Hematopoietic multipotent progenitor cell treated with erythropoietin and hydrocortisone succinate and interleukin-3 and kit ligand, for 15 days (in vitro differentiated cells): ENCODE measurements at regions not wholly inside any gene's neighbourhood (a gene's known extent, or its start where the extent isn't known, plus 50 kb on each side); places are given as distances from the start of the nearest gene placed in this dataset.
"Not testable (repeated sequence)": the region's sequence is repeated elsewhere in the genome, so short reads cannot be mapped to it uniquely, and the experiment has no call there.

Experiments
- DNase-seq: peaks from one replicate; pipeline ENCODE4 v3.0.0-alpha.2; 2015; ENCODE audit warnings: low spot score

DNA sequence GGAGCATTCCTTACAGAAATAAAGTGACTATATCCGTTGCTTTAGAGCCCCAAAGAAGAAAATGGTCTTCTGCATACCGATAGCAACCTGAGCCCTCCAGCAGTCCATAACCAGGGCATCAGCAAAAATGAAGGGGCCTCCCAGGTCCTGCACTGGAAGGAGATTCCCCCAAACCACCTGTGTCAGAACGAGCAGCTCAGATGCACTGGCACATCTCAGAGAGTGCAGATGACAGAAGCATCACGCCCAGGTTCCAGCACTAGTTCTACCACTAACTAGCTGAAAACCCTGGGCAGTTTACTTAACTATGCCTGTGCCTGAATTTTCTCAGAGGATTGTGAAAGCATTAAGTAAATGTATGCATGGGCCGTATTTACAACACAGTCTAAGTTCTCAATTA lies 466.7 kb upstream of the MYT1L start:
- DNase-seq = no peak

DNA sequence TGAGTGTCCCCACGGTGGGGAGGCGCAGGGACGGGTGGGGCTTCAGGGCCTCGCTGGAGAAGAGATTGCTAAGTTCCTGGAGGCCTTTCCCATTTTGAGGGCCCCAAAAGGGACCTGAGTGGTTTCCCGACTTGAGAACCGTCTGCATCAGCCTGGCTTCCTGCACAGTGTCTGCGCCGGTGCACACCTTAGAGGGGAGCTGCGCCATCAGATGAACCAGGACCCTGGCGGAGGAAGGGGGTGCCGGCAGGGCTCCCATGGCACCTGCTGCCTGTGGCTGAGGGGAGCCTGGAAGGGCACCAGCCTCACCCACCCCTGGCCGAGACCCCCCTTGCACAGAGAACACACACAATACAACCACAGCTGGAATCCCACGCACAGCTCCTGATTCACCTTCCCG lies 465.1 kb upstream of the MYT1L start:
- DNase-seq = no peak

DNA sequence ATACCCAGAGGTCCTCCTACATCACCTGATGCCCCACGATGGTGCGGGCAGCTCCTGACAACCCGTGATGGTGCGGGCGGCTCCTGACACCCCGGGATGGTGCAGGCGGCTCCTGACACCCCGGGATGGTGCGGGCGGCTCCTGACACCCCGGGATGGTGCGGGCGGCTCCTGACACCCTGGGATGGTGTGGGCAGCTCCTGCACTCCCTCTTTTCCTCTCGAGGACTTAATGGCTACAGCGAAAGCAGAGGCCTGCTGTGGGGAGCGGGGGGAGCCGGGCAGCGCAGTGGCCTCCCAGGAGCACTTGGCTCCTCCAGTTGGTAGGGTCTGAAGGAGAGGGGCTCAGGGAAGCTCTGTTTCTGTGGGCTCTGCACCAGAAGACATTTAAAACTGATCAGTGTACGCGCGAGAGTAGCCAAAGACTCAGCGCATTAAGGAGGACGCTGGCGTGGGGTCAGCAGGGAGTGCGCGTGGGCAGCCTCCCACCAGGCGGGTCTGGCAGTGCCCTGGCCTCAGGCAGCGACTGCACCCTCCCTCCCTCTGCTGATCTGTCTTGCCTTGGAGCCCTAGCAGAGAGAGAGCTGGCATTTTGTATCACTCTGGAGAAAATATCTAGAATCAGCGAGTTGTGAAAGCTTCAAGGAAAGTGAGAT lies 464.5 kb upstream of the MYT1L start:
- DNase-seq = no peak

DNA sequence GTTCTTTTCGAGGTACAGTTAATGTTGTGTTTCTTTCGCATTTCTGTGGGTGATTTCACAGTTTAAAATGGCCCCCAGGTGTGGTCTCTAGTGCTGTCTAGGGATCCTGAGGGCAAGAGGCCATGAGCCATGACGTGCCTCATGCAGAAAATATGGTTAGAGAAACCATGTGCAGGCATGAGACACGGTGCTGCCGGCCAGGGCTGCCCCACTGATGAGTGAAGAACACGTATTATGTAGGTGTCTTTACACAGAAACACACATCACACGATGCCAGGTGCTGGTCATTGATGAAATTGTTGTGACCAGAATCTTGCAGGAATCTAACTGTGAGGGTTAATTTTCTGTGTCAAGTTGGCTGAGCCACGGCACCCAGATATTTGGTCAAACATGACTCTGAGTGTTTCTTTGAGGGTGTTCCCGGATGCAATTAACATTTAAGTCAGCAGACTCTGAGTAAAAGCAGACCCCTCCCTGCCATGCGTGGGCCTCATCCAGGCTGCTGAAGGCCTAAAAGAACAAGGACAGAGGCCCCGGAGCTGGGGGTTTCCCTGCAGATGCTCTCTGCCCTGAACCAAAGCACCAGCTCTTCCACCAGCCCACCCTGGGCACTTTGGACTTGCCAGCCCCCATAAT lies 463.0 kb upstream of the MYT1L start:
- no peak for DNase-seq

DNA sequence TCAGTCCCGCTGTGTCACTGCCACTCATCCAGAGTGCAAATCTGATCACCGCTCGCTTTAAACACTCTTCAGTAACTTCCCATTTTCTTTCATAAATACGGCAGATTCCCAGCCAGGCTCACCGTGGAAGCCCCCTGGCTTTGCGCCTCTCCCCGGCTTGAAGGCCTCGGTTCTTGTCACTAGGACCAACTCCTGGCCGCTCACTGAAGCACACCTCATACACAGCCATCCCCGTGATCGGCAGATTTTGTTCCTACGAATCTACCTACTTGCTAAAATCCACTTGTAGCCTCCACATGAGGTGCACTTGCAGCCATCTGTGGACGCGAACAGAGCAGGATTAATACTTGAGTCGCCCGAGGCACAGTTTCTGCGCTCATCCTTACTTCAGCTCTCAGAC lies 462.4 kb upstream of the MYT1L start:
- DNase-seq = no peak

DNA sequence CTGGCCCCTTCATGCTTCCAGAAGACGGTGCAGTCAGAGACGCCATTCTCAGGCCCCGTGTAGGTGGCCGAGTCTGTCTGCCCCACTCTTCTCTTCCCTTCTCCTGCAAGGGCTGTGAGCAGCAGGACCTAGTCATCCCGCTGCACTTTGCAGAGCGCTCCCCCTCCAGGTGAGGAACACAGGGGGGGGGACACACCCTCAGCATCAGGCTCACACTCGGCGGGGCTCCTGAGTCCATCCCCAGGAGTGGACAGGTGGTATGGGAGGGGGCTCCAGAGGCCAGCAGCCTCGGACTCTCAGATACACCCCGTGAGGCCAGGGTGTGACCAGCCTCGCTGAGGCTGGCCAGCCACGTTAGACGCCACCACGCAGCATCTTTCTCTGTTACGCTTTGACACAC lies 460.5 kb upstream of the MYT1L start:
- DNase-seq = no peak

DNA sequence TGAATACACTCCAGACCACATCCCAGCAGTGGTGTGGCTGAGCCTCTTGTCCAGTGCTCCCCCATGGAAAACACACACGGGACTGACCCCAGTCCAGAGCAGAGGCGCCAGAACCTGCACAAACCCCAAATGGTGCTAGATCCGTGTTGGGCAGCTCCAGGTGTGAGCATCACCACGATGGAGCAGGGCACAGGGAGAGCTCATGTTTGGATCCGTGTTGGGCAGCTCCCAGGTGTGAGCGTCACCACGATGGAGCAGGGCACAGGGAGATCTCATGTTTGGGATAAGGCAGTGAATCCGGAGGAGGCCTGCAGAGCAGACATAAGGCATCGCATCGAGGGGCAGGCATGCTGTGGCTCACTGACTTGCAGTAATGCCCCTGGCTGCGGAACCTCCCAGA lies 460.0 kb upstream of the MYT1L start:
- no peak for DNase-seq

DNA sequence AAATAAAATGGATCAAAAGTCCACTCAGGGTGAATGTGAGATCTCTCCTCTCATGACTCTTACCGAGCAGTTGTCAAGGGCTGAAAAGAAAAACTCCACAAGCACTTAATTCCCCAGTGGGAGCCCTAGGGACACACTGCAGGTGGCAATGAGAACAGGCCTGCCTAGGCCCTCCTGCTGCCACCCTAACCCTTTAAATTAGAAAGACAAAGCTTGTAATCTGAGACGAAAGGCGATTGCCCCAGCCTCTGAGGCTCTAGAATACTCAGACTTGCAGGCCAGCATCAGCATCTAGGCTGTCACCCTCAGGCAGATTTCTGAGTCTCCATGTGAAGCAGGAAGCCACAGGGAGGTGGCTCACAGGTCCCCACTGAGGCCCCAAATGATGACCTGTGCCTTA lies 457.0 kb upstream of the MYT1L start:
- no peak for DNase-seq

DNA sequence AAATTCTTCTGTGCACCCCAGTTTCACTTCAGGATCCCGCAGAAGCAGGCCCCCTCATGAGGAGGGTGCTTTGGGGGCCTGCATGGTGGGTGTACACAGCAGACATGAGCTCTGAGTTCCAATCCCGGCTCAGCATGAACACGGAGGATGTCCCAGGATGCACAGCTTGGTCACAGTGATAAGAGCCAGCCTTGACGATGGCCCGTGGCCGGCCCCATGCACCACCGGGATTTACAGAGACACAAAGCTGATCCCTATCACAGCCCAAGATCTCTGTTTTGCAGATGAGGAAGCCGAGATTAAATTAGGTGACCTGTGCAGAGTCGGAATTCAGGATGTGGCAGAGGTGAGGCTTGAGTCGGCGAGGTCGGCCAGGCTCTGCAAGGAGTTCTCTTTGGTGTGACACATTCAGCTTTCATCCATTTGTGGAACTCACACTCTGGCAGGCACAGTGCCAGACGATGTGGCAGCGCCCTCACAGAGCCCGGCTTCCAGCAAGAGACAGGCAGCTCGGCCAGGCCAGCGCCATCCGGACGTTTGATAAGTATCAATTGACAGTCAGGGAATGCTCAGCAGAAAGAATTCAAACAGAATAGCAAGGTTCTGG lies 456.3 kb upstream of the MYT1L start:
- no peak for DNase-seq

DNA sequence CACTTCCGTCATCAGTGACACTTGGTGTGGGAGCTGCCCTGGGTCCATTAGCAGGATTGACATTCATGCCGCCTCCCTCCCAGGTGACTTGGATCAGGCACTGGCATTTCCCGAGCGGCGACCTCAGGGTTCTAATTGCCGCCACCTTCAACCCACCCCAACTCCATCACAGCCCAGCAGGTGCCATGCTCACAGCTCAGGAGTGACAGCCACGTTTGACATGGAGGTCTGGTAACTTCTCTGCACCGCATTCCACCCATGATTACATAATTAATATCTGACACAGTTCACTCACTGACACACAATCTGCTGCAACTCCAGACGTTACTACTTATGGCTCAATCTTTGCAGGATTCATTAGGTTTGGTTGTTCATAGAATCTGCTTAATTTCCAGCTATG lies 450.9 kb upstream of the MYT1L start:
- no peak for DNase-seq

DNA sequence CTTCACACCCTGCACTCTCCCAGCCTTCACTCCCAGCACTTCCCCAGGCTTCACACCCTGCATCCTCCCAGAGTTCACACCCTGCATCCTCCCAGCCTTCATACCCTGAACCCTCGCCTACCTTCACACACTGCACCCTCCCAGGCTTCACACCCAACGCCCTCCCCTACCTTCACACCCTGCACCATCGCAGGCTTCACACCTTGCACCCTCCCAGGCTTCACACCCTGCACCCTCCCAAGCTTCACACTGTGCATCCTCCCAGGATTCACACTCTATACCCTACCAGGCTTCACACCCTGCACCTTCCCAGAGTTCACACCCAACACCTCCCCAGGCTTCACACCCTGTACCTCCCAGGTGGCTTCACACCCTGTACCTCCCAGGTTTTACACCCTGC lies 448.7 kb upstream of the MYT1L start:
- DNase-seq = no peak

DNA sequence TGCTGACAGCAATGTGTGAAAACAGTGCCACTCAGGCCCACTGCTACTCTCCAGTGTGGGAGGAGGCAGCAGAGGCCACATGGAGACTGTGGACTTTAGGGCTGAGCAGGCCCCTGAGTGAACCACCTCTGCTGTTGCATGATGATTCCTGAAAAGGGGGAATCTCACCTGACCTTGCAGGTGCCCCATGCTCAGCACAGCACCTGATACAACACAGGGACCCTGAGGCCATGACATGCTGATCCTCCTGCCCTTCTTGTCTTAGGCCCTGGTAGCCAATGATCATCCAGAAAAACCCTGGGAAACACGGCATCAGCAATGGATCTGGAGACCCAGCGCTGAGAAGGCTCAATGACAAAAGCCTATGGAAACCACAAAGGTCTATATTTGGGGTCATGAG lies 446.8 kb upstream of the MYT1L start:
- no peak for DNase-seq

DNA sequence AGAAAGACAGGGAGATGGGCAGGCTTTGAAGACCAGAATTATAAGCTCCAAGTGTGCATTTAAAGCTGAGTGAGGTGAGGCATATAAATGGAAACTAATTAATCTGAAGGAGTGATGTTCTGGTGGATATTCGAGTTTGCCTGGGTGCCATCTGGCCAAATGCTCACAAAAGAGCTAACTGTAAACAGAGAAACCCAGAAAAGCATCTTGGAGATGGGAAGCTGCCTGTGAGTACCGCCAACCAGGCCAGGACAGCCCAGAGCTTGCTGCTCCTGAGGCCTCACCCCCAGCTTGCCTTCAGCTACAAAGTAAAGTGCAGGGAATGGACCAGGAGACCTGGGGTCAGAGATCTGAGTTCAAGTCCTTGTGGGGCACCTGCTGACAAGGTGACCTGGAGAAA lies 446.1 kb upstream of the MYT1L start:
- no peak for DNase-seq

DNA sequence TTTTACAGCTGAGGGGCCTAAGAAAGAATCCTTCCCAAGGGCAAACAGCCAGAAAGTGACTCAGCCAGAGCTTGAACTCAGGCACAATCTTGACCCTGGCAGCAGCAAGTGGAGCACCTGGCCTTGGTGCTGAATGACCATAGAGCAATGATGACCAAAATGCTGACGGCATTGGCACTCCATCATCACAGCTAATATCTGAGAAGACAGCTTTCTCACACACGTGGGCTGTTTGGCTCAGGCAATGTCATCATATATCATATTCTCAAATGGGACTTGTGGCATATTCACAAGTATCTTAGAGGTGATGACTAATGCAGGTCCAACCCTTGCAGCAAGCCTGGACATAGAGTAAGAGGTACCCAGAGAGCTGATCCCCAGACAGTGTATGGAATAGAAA lies 443.9 kb upstream of the MYT1L start:
- DNase-seq = no peak

DNA sequence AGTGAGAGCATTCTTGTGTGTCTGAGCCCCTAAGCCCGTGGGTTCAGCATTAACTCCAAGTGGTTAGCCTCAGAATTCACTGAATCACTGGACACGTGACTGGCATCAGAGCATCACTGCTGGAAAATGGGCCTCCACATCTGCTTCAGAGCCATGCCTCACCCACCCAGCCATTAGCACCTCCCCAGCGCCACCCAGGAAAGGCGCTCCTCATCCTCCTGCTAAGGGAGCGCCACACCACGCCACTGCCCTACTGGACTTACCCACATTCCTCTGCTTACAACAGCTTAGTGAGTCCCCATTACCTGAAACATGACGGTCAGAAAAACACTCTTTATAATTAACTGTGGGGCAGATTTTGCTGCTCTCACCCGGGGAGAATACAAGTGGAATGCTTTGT lies 442.6 kb upstream of the MYT1L start:
- DNase-seq = no peak

DNA sequence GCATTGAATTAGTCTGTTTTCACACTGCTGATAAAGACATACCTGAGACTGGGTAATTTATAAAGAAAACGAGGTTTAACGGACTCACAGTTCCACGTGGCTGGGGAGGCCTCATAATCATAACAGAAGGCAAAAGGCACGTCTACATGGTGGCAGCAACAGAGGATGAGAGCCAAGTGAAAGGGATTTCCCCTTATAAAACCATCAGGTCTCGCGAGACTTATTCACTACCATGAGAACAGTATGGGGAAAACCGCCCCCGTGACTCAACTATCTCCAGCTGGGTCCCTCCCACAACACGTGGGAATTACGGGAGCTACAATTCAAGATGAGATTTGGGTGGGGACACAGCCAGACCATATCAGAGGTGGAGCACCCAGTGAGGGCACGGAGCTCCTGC lies 442.0 kb upstream of the MYT1L start:
- DNase-seq = not testable (repeated sequence)

DNA sequence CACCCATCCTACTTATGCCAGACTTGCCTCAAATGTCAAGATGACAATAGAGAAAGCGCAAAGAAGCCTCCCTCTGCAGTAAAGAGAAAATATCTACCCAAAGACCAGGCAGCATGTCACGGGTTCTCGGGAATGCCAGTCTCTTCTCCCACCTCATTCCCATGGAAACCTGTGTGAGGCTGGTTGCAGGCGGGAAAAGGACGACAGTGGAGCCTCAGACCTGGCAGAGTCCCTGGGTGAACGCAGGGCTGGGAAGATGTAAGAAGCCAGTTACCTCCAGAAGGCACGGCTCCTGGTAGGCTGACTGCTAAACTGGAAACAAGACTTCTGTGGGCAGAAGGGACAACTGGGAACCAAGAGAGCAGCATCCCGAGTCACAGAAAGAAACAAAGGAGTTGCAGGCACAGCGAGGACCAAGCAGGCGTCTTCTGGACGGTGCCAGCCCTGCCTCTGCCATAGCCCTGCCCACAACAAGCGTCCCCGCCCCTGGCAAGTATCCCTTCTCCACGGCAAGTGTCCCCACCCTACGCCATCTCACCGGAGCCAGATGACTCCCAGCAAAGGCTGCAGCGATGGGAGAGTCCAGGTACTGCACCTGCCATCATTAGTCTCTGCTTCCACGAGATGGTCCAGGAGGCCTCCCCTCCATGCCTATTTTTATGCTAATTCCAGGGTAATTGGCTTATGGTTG lies 440.8 kb upstream of the MYT1L start:
- DNase-seq = no peak

DNA sequence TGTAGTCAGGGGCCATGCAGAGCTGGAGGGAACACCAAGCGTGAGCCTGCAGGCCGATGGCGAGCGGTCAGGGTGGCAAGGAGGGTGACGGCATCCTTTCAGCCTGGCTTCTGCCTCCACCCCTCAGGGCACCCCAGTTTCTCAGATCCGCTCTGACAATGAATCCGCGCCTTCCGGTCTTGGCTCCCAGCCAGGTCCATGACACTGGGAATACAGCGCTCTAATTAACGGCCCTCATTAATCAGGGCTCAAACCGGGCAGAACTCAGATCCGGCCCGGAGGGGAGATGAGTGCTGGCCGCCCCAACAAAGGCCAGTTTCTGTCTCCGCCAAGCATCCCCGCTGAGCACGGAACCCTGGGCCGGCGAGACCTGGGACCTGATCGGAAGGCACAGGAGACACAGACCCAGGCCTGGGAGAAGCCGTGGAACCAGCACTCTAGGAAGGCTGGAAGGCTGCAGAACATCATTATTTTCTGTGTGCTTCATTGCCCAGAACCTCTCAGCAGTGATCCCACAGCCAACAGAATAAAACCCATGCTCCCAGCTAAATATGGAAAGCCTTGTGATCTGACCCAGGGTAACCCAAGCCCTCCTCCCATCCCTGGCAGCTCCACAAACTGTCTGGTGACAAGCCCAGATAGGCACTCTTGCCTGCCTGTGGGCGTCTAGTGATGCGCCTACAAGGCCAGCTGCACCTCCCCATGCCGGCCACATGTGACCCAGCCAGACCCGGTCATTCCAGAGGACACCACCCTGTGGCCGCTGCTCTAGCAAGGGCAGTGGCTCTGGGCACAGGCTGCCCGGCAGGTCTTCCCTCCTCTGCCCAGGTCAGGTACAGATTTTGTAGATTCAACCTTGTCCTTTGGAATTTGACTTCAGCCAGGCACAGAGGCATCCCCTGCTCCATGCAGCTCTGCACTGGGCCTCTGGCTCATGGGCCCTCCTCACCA lies 438.7 kb upstream of the MYT1L start:
- DNase-seq = no peak

DNA sequence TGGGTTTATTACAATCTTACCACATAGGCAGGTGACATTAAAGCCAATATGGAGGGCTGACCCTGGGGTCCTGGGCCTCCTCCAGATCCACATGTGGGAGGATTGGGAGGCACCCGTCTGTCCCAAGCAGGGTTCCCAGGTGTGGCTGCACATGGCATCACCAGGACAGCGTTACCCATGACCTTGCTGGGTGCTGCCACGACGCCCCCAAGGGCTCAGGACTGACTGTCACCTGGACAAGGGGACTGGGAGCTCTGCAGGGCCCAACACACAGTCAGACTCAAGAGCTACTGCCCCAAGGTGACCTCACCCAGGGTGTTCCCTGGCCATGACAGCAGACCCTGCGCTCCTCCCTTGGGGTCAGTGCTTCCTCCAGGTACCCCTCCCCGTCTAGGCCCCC lies 437.4 kb upstream of the MYT1L start:
- DNase-seq = no peak

DNA sequence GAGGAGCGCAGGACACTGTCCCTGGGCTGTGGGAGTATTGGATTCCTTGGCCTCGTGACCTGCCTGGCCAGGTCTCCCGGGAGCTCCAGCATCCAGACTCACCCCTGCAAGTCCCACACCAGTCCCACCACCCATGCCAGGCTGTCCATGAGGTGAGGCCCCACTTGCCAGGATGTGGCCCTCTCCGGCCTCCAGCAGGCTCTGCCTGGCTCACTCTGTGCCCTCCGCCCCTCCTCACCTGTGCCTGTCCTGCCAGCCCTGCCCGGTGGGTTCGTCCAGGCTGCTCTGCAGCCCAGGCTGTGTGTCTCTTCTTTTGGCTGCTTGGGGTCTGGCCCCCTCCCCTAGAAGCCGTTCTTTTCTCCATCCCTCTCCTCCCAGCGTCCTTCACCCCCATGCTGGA lies 436.8 kb upstream of the MYT1L start:
- DNase-seq = no peak

DNA sequence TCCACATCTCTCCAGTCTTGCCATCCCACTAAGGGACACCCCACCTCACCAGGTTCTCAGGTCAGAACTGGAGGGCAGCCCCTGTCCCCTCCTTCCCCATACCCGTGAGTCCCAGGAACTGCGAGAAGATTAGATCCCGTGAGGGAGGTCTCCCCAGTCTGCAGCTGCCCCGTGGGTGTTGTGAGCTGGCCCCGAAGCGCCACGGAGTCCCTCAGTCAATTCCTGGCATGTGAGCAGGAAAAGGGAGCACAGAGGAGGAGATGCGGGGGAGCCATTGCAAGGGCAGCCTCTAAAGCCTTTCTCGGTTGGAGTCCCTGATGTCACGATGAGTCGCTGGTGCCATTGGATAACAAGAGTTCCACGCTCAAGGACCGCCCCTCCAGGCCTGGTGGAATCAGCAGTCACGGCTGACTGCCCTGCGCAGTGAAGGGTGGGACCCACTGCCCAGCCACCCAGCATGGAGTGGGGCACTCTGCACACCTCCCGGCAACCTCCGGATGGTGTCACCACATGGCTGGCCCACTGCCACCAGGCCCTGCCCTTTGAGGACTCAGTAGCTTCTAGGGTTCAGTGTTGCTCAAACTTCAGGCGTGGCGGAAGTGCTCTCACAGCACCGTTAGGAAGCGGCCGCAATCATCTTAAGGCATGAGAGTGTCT lies 434.9 kb upstream of the MYT1L start:
- DNase-seq = no peak
